GM19035 (cell line): ENCODE measurements at regions not wholly inside any gene's neighbourhood (a gene's known extent, or its start where the extent isn't known, plus 50 kb on each side); places are given as distances from the start of the nearest gene placed in this dataset.

Source experiments
- ATAC-seq: cut with Tn5 transposase; IDR thresholded peaks from one replicate; pipeline ENCODE4 v1.9.1; 2021; ENCODE audit not compliant: unreplicated experiment

DNA sequence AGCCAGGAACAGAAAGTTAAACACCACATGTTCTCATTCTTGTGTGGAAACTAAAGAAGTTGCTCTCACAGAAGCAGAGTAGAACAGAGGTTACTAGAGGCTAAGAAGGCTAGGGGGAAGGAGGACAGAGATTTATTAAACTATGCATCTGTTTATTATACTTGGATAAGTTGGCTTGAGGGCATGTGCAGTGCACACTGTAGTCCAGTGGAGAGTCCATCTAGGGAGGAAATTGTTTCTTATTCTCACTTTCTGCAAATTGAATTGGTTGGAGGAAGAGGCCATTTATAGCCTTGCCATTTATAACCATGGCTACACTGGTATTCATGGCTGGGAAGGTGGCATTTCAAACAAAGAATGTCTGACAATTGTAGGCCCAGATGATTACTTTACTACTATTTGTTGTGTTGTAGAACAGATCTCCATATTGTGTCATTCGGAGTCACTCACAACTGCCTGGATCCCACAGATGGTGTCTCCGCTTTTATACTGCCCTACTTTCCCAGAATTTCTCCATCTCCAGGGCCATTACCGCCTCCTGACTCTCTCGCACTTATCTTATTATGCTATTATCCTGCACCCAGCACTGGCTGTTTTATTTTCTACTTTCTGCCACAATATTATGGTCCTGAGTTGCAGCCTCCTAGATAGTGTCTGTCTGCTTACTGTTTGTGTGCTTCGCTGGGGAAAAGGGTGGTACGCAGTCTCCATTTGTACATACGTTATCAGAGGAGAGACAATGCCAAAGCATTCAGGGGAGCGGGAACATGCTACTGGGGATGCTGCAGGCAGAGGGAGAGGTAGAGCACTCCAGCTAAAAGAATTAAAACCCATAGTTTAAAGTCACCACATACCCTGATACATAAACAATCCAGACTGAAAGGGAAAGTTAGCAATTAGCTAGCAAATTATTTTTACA lies 169.3 kb upstream of the BLID start:
- no peak for ATAC-seq

DNA sequence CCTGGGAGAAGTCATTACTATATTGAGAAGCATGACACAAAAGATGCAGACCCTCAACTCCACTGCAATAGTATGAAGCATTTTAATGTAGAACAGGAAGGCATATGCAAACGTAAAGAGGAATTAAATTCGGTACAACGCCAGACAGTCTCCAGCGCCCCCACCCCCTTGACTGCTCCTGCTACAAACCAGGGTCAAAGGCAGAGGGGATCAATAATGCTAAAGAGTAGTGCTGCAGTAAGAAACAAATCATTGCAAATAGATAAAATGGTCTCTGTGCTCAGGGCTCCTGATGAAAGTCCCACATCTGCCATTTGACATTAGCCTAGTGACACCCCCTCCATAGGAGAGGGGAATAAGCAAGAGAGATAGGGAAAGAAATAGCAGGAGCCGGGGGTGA lies 164.9 kb upstream of the BLID start:
- ATAC-seq, result no peak

DNA sequence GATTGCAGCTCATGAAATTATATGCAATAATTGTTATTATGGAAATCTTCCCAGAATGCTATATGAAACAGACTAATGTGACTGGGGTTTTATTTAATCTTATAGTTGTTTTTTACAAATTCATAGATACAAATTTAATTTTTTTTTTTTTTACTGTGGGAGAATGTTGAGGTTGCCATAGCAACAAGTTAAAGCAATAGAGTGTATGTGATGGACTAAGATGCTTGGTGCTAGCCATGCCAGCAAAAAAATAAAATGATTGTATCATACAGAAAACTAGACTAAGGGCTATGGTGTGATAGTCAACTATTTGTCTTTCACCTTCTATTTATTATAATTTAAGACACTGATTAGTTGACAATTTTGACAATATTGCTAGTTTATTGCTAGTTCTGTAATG lies 163.2 kb upstream of the BLID start:
- no peak for ATAC-seq

GRCh38 chr11:122277493-122277892 lies 161.5 kb upstream of the BLID start:
- ATAC-seq, result no peak

- no peak for ATAC-seq
Measured at GRCh38 chr11:122276221-122276620, 160.2 kb upstream of the BLID start.

DNA sequence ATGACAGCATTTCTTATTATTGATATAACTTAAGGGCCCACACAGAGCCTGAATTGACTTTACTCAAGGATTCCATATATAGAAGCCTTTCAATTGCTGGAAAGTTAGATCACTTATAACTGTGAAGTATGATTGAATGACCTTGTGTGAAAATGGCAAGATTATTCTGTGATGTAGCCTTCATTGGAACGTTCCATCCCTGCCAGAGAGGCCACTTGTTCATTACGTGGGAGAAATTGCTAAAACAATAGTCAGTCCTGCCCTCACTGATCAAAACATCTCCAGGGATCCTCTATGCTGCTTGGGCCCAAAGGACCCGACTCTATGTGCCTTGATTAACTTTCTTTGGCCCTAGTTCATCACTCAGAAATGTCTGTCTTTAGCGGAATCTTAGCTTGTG lies 159.5 kb upstream of the BLID start:
- ATAC-seq, result no peak

DNA sequence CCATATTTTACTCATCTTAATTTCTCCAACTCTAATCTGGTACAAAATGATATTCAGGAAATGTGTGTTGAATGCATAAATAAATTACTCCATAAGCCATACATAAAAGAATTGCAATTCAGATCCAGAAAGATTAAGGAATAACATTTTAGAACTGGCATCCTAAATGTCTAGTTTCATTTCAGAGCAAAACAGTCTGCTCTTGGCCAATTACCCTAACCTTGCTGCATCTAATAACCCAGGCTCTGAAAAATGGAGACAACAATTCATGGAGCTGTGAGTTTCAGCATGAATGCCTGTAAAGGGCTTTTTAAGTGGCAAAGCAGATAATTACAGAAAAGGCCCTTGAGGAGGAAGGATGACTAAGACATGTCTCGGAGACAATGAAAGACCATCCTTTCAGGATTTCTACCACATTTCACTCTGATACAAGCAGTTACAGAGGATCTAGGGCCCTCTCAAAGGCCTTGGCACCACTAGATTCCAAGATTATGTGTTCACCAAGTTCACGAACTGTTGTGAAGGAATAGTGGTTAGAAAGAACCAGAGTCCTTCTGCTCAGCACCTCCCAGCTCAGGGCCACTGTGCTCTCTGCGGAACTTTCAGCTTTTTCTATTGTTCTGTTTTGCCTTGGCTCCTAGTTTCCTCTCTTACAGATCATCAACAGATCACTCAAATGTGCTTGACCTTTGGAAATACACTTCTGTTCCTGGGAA lies 157.6 kb upstream of the BLID start:
- no peak for ATAC-seq

DNA sequence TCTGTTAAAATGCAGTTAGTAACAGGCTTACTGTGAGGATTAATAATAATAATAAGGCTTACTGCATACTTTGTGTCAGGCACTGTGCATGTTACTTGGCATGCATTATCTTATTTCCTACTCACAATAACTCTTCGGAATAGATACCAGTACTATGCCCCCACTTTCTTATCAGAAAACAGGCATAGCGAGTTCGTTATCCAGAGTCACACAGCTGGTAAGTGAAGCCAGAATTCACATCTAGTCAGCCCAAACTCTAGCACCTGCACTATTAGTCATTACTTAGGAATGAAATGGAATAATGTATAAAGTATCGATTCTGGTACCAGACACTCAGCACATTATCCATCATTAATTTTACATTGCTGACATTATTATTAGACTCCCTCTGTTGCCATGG lies 155.7 kb upstream of the BLID start:
- no peak for ATAC-seq

GRCh38 chr11:122271137-122271536 lies 155.1 kb upstream of the BLID start:
- ATAC-seq, result no peak

DNA sequence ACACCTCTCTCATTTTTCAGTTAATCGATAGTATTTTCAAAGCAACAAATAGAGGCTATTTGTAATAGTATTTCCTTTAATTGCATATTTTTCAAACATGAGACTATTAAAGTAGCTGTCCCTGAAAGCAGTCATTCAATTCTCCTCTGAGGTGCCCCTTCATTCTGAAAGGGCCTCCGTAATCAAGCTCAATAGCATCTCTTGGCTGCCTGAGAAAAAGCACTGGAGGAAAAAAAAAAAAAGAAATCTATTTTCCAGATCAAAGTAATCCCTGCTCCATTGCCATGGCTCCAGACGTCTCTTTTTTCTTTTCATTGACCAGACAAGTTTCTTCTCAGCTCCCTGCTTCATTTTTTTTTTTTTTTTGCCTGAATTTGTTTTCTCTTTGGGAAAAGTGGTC lies 154.5 kb upstream of the BLID start:
- ATAC-seq, result no peak

DNA sequence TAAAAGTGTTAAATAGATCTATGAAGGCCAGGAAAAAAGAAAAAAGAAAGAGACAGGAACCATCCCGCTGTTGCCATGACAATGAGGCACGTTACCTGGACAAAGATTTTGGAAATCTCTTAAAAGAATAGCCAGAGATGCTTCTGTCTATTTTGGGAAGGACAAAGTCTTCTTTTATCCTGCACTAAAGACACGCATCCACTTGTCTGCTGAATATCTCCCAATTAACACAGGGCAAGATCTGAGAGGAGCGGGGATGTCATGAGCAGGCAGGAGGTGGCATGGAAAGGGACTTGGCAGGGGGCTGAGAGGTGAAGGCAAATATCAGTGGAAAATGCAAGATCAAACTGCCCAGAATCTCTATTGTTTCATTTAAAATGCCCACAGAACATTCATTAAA lies 153.8 kb upstream of the BLID start:
- ATAC-seq, result no peak

DNA sequence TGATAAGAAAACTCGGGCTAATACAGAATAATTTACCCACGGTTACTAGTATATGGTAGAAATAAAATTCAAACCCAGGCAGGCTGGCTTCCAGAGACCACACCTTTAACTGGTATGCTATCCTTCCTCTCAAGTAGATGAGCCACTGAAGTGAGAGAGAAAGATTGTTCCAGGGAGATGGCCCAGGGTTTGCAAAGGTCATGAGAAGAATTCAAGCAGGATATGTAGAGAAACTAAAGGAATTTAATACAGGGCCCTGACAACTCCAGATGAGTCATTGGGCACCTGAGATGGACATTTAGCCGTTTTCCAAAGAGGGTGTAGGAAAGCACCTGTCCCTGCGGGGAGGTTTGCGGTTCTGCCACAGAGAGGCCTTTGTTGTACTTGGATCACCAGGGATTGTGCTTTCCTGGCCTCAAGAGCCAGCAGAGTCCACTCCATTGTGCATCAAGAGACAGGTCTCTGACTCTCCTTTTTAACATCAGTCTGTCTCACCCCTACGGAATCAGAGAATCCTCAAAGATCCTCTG lies 152.7 kb upstream of the BLID start:
- ATAC-seq, result no peak

DNA sequence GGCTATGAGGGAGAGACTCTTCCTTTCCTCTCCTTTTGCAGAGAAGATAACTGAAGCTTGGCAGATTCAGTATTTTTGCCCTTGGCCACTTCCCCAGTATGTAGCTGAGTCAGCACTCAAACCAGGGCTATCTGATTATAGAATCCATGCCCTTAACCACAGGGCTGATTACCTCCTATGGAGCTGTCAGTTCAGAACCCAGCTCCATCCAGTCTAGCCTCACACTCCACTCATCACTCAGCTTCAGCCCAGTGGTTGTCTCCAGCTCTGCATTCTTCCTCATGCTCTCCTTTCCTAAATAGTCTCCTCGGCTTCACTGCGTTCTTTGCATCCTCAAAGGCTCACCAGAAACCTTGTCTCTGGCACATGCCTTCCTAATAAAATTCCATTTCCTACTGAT lies 151.6 kb upstream of the BLID start:
- no peak for ATAC-seq

GRCh38 chr11:122265981-122266380 lies 150.0 kb upstream of the BLID start:
- ATAC-seq, result no peak

DNA sequence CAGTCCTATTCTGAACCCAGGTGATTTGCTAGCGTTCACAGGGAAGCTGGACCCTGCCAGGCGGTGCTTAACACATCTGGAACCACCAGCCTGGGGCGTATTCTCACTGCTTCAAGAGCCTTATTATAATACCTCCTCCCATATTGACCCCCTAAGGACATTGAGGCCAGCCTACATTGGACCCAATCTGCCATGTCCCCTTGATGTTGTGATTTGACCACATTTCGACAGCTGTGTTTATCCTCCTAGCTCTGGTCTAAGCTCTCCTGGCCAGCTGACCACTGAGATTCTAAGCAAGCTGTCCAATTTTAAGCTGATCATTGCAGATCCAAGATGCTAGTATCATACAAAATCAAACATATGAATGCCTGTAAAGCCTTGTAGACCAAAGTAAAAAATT lies 148.1 kb upstream of the BLID start:
- no peak for ATAC-seq

GRCh38 chr11:122261546-122261945 lies 145.5 kb upstream of the BLID start:
- ATAC-seq, result no peak

- no peak for ATAC-seq
Measured at GRCh38 chr11:122259195-122259821, 143.3 kb upstream of the BLID start.

GRCh38 chr11:122258446-122259194 lies 142.6 kb upstream of the BLID start:
- ATAC-seq, result no peak

DNA sequence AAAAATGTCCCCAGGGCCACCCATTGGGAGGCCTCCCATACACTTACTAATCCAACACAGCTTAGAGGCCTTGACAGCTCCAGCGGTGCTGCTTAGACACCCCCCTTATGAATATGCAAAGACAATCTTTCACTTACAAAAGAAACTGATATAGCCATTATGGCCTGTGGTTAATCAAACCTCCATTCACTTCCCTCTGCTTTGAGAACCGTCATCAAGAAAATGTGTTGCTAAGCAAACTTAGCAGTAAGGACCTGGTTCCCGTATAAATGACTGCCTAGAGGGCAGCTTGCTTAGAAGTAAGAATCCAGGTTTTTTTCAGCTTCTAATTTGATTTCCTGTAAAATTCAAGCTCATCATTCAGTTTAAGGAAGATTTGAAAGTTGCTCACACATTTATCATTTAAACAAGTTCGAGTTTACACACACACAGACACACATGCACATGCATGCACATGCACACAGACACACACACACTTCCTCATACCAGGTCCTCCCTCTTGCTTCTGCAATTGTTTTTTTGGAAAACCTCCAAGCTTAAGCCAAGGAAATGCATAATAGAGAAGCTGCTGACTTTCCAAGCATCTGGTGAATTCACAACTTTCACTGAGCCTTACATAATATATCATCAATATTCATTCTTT lies 137.7 kb upstream of the BLID start:
- ATAC-seq, result no peak

DNA sequence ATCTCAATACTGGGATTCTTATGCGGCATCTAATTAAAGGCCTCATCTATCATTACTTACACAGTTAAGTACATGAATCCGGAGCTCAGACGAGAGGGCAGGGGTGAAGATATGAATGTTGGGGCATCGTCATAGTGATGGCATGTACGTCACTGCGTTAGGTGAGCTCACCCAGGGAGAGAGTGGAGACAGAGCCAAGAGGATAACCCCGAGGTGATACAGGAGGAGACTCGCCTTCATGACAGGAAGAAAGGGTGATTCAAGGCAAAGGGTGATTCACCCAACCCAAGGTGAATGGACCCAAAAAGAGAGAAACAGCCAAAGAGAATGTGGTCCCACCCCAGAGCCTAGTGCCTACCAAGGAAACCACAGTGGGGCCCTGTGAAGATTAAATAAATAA lies 132.9 kb upstream of the BLID start:
- ATAC-seq, result no peak

DNA sequence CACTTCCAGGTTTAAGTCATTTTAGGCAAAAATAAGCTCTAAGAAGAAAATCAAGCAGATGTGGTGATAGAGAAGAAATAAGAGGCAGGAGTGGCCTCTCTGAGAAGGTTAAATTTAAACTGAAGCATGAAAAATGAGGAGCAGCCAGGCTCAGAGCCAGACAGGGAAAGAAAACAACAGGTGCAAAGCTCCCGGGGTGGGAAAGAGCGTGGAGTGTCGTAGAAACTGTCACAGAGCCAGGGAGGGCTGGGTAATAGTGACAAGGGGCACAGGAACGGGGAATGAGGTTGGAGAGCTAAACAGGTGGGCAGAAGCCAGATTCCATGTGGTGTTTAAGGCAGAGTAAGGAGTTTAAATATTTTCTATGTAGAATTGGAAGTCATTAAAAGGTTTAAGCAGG lies 132.1 kb upstream of the BLID start:
- no peak for ATAC-seq
